ENCODE measurements at regions not wholly inside any gene's neighbourhood (a gene's known extent, or its start where the extent isn't known, plus 50 kb on each side); places are given as distances from the start of the nearest gene placed in this dataset.

DNA sequence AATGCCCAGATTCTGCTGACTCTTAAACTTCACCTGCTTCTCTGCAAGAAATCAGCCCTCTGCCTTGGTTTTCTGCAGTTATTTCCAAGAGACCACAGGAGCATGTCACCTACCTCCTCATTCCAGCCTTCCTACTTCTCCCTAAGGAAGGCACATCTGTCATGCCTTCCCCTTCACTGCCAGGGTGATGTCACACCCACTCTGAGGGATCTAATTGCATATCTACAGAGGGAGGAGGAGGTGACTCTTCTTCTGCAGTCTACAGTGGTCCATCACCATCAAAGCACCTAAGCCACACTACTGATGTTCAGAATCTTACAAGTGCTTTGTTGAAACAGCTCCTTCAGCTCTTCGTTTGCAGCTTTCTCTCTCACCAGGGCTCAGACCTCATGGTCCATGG, 275.5 kb downstream of the FGFR2 start:
- no peak overlapping the region for H2AFZ ChIP-seq

More for the DNA sequence above, 275.5 kb downstream of the FGFR2 start:
- Histone ChIP-seq H3K9me2 (ENCODE audit: insufficient read depth) (0 out of 2 replicates have a peak, but pooled peaks cover 7% of the 10 kb centered on the region), H3K79me2 (replicated peaks; ENCODE audit: insufficient read depth) (no peaks in the 10 kb centered on the region), H3K4me1 (ENCODE audit: insufficient read depth) (no peaks in the 10 kb centered on the region), H3K4me2 (no peak overlapping the region), H3K4me3 (no peak overlapping the region), H3K27me3 (ENCODE audit: insufficient read depth) (no peaks in the 10 kb centered on the region), H3K27ac (ENCODE audit: low read depth) (no peak overlapping the region), H3K36me3 (ENCODE audit: insufficient read depth) (no peaks in the 10 kb centered on the region), H3F3A (replicated peaks; ENCODE audit: low read depth) (no peaks in the 10 kb centered on the region), H4K20me1 (replicated peaks; ENCODE audit: insufficient read depth) (no peaks in the 10 kb centered on the region)
- no peak overlapping the region for H3K4me3 Mint-ChIP-seq
- no peaks in the 10 kb centered on the region; the same call in 2 of the 3 replicates for H3K9me3 Mint-ChIP-seq
- no peak overlapping the region for H3K27ac Mint-ChIP-seq
- TF ChIP-seq, protein P1, sequence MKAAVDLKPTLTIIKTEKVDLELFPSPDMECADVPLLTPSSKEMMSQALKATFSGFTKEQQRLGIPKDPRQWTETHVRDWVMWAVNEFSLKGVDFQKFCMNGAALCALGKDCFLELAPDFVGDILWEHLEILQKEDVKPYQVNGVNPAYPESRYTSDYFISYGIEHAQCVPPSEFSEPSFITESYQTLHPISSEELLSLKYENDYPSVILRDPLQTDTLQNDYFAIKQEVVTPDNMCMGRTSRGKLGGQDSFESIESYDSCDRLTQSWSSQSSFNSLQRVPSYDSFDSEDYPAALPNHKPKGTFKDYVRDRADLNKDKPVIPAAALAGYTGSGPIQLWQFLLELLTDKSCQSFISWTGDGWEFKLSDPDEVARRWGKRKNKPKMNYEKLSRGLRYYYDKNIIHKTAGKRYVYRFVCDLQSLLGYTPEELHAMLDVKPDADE (IDR thresholded peaks at IDR 0.05), result no peak
- TF ChIP-seq, protein P2, sequence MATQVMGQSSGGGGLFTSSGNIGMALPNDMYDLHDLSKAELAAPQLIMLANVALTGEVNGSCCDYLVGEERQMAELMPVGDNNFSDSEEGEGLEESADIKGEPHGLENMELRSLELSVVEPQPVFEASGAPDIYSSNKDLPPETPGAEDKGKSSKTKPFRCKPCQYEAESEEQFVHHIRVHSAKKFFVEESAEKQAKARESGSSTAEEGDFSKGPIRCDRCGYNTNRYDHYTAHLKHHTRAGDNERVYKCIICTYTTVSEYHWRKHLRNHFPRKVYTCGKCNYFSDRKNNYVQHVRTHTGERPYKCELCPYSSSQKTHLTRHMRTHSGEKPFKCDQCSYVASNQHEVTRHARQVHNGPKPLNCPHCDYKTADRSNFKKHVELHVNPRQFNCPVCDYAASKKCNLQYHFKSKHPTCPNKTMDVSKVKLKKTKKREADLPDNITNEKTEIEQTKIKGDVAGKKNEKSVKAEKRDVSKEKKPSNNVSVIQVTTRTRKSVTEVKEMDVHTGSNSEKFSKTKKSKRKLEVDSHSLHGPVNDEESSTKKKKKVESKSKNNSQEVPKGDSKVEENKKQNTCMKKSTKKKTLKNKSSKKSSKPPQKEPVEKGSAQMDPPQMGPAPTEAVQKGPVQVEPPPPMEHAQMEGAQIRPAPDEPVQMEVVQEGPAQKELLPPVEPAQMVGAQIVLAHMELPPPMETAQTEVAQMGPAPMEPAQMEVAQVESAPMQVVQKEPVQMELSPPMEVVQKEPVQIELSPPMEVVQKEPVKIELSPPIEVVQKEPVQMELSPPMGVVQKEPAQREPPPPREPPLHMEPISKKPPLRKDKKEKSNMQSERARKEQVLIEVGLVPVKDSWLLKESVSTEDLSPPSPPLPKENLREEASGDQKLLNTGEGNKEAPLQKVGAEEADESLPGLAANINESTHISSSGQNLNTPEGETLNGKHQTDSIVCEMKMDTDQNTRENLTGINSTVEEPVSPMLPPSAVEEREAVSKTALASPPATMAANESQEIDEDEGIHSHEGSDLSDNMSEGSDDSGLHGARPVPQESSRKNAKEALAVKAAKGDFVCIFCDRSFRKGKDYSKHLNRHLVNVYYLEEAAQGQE (IDR thresholded peaks at IDR 0.05; ENCODE audit: unreplicated experiment), result no peak
- TF ChIP-seq CREB1 (CRISPR knock-in tag; IDR thresholded peaks at IDR 0.05; ENCODE audit: low read depth), result no peak
- TF ChIP-seq EZH2 (IDR thresholded peaks at IDR 0.05; ENCODE audit: low read depth, unreplicated experiment), result no peak
- TF ChIP-seq NANOG (IDR thresholded peaks at IDR 0.05; ENCODE audit: borderline replicate concordance), result no peak
- TF ChIP-seq, protein P3, sequence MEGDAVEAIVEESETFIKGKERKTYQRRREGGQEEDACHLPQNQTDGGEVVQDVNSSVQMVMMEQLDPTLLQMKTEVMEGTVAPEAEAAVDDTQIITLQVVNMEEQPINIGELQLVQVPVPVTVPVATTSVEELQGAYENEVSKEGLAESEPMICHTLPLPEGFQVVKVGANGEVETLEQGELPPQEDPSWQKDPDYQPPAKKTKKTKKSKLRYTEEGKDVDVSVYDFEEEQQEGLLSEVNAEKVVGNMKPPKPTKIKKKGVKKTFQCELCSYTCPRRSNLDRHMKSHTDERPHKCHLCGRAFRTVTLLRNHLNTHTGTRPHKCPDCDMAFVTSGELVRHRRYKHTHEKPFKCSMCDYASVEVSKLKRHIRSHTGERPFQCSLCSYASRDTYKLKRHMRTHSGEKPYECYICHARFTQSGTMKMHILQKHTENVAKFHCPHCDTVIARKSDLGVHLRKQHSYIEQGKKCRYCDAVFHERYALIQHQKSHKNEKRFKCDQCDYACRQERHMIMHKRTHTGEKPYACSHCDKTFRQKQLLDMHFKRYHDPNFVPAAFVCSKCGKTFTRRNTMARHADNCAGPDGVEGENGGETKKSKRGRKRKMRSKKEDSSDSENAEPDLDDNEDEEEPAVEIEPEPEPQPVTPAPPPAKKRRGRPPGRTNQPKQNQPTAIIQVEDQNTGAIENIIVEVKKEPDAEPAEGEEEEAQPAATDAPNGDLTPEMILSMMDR (conservative IDR thresholded peaks at IDR 0.05; ENCODE audit: low read depth in 2 of 2), result no peak
- TF ChIP-seq, protein P4, sequence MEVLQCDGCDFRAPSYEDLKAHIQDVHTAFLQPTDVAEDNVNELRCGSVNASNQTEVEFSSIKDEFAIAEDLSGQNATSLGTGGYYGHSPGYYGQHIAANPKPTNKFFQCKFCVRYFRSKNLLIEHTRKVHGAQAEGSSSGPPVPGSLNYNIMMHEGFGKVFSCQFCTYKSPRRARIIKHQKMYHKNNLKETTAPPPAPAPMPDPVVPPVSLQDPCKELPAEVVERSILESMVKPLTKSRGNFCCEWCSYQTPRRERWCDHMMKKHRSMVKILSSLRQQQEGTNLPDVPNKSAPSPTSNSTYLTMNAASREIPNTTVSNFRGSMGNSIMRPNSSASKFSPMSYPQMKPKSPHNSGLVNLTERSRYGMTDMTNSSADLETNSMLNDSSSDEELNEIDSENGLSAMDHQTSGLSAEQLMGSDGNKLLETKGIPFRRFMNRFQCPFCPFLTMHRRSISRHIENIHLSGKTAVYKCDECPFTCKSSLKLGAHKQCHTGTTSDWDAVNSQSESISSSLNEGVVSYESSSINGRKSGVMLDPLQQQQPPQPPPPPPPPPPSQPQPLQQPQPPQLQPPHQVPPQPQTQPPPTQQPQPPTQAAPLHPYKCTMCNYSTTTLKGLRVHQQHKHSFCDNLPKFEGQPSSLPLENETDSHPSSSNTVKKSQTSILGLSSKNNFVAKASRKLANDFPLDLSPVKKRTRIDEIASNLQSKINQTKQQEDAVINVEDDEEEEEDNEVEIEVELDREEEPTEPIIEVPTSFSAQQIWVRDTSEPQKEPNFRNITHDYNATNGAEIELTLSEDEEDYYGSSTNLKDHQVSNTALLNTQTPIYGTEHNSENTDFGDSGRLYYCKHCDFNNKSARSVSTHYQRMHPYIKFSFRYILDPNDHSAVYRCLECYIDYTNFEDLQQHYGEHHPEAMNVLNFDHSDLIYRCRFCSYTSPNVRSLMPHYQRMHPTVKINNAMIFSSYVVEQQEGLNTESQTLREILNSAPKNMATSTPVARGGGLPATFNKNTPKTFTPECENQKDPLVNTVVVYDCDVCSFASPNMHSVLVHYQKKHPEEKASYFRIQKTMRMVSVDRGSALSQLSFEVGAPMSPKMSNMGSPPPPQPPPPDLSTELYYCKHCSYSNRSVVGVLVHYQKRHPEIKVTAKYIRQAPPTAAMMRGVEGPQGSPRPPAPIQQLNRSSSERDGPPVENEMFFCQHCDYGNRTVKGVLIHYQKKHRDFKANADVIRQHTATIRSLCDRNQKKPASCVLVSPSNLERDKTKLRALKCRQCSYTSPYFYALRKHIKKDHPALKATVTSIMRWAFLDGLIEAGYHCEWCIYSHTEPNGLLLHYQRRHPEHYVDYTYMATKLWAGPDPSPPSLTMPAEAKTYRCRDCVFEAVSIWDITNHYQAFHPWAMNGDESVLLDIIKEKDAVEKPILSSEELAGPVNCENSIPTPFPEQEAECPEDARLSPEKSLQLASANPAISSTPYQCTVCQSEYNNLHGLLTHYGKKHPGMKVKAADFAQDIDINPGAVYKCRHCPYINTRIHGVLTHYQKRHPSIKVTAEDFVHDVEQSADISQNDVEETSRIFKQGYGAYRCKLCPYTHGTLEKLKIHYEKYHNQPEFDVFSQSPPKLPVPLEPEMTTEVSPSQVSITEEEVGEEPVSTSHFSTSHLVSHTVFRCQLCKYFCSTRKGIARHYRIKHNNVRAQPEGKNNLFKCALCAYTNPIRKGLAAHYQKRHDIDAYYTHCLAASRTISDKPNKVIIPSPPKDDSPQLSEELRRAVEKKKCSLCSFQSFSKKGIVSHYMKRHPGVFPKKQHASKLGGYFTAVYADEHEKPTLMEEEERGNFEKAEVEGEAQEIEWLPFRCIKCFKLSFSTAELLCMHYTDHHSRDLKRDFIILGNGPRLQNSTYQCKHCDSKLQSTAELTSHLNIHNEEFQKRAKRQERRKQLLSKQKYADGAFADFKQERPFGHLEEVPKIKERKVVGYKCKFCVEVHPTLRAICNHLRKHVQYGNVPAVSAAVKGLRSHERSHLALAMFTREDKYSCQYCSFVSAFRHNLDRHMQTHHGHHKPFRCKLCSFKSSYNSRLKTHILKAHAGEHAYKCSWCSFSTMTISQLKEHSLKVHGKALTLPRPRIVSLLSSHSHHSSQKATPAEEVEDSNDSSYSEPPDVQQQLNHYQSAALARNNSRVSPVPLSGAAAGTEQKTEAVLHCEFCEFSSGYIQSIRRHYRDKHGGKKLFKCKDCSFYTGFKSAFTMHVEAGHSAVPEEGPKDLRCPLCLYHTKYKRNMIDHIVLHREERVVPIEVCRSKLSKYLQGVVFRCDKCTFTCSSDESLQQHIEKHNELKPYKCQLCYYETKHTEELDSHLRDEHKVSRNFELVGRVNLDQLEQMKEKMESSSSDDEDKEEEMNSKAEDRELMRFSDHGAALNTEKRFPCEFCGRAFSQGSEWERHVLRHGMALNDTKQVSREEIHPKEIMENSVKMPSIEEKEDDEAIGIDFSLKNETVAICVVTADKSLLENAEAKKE (CRISPR knock-in tag; IDR thresholded peaks at IDR 0.05), result no peak
- TF ChIP-seq EZH2phosphoT487 (IDR thresholded peaks at IDR 0.05; ENCODE audit: unreplicated experiment), result no peak
- no peak for TF ChIP-seq ZNF114 (CRISPR knock-in tag; IDR thresholded peaks at IDR 0.05)
- DNase-seq (ENCODE audit: low spot score) (no peak), ATAC-seq (no peak)
- H3K36me3 Mint-ChIP-seq (ENCODE audit: low read depth), result no peaks in the 10 kb centered on the region; the same call in 2 of the 3 replicates
- peaks cover 5% of the 10 kb centered on the region for H3K27me3 Mint-ChIP-seq (ENCODE audit: insufficient read depth, low read depth, poor library complexity)
- H3K4me1 Mint-ChIP-seq, result peaks cover 6% of the 10 kb centered on the region

All from GM23338 (cell line).